ENCODE measurements at regions not wholly inside any gene's neighbourhood (a gene's known extent, or its start where the extent isn't known, plus 50 kb on each side); places are given as distances from the start of the nearest gene placed in this dataset.

DNA sequence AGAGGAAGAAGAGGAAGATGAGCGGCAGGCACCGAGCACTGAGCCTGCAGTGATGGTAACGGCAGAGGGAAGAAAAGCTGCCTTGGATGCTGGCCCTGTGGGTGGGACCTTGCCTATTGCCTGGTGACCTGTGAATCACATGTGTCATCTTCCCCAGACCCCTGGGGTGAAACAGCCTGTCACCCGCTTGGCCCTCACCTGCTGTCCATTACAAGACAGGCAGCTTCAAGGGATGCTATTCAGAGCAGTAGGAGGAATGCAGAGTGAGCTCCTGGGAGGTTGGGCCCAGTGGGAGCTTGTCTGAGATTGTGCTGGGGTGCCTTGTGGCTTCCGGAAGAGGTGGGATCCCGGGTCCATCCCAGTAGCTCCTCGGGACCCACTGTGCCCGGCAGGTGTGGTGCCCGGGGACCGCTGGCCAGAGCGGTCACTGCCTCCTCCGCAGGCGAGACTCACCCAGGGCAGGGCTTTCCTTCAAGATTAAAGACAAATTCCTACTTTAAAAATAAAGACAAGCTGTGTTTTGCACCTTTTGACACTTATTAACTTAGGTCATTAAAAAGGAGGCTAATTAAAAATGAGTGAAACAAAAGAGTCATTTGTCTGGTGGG, 440.2 kb upstream of the MKI67 start:
- ATAC-seq (no peak), DNase-seq (no peak)
- Mint-ChIP-seq H3K36me3 (ENCODE audit: insufficient read depth) (no peaks in the 10 kb centered on the region), H3K27me3 (ENCODE audit: low read depth) (peaks cover 4% of the 10 kb centered on the region), H3K9me3 (no peaks in the 10 kb centered on the region), H3K4me3 (no peak overlapping the region), H3K4me1 (ENCODE audit: low read depth) (no peaks in the 10 kb centered on the region)

- no peak overlapping the region for H3K4me3 Mint-ChIP-seq
These were observed 441.3 kb upstream of the MKI67 start for GRCh38 chr10:128567551-128567950.

GRCh38 chr10:128568041-128568440, 441.8 kb upstream of the MKI67 start:
- DNase-seq (no peak), ATAC-seq (no peak)
- Mint-ChIP-seq H3K4me1 (ENCODE audit: low read depth) (no peaks in the 10 kb centered on the region), H3K9me3 (no peaks in the 10 kb centered on the region), H3K36me3 (ENCODE audit: insufficient read depth) (no peaks in the 10 kb centered on the region), H3K27me3 (ENCODE audit: low read depth) (peaks cover 5% of the 10 kb centered on the region), H3K4me3 (no peak overlapping the region)

More at GRCh38 chr10:128567551-128567950, 441.3 kb upstream of the MKI67 start:
- H3K36me3 Mint-ChIP-seq (ENCODE audit: insufficient read depth): no peaks in the 10 kb centered on the region
- H3K4me1 Mint-ChIP-seq (ENCODE audit: low read depth): no peaks in the 10 kb centered on the region
- H3K27me3 Mint-ChIP-seq (ENCODE audit: low read depth): peaks cover 5% of the 10 kb centered on the region
- no peaks in the 10 kb centered on the region for H3K9me3 Mint-ChIP-seq
- no peak for ATAC-seq
- DNase-seq: no peak

GRCh38 chr10:128568491-128568890, 442.3 kb upstream of the MKI67 start:
- peaks cover 5% of the 10 kb centered on the region for H3K27me3 Mint-ChIP-seq (ENCODE audit: low read depth)
- no peaks in the 10 kb centered on the region for H3K9me3 Mint-ChIP-seq
- ATAC-seq (no peak), DNase-seq (no peak)
- H3K4me1 Mint-ChIP-seq (ENCODE audit: low read depth): no peaks in the 10 kb centered on the region
- H3K36me3 Mint-ChIP-seq (ENCODE audit: insufficient read depth): no peaks in the 10 kb centered on the region
- no peak overlapping the region for H3K4me3 Mint-ChIP-seq

DNA sequence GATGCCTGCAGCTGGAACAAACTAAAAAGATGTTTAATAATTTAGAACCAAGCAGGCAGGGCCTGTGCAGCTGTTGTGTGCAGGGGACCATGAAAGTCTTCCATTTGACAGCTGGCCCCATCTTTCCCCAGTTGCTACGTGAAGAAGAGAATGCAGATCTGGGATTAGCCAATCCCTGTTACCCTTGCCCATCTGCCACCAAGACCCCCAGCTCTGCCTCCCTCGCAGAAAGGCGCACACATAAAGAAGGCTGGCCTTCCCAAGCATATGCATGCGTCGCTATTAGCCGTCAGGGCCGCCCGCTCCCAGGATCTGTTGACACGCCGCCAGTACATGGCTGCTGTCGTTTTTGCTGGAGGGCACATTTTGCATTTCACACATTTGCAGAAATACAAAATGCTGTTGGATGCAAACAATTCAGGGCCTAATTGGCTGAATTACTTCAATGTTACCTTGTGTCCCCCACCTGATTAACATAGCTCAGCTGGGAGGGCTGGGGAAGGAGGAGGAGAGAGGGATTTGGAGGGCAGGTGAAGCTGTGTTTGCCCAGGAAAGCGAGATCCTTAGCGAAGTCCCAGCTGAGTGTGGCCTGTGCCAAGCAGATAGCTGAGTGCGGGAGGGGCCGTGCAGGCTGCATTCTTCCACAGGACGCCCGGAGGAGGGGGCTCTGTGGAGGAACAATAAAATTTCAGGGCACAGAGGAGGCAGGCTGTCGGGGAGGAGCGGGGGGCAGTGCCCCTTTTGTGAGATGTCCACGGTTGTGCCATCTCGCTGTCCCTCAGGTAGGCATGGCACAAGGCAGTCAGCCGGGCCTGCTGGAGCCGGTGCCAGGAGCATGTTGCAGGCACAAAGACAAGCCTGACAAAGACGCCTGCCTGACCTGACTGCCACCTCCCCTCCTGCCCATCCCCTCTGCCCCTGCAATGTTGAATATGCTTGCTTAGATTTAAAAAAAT, 443.0 kb upstream of the MKI67 start:
- DNase-seq (no peak), ATAC-seq (no peak)
- no peaks in the 10 kb centered on the region for H3K9me3 Mint-ChIP-seq
- H3K36me3 Mint-ChIP-seq (ENCODE audit: insufficient read depth): no peaks in the 10 kb centered on the region
- peaks cover 5% of the 10 kb centered on the region for H3K27me3 Mint-ChIP-seq (ENCODE audit: low read depth)
- H3K4me1 Mint-ChIP-seq (ENCODE audit: low read depth): no peaks in the 10 kb centered on the region
- no peak overlapping the region for H3K4me3 Mint-ChIP-seq

DNA sequence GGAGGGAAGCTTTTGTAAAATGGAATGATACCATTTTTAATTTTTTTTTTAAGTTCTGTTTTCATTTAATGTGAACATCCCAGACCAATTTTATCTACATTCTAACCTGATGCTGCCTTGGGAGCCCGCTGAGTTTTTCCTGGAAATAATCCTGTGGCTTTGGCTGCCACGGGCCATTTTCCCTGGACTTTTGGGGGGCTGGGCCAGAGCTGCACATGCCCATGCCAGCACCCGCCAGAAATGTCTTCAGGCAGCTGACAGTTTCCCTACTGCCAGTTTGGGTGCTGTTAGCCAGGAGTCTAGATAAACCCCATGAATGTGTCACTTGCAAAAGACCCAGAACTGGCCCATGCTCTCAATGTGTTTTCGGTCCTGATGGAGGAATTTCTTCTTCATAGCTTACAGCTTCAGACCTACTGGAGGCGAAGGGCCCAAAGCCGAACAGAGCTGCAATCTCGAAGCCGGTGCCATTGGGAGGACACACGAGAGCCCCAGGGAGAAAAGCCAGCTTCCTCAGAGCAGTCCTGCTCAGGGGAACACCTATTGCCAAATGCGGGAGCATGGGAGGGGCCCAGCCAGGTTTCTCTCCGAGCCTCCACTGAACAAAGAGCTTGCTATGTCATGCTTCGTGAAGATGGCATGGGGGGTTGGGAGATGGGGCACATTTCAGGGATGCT, 444.2 kb upstream of the MKI67 start:
- H3K4me3 Mint-ChIP-seq: no peak overlapping the region
- ATAC-seq (no peak), DNase-seq (no peak)
- peaks cover 5% of the 10 kb centered on the region for H3K27me3 Mint-ChIP-seq (ENCODE audit: low read depth)
- H3K36me3 Mint-ChIP-seq (ENCODE audit: insufficient read depth): no peaks in the 10 kb centered on the region
- no peaks in the 10 kb centered on the region for H3K9me3 Mint-ChIP-seq
- no peaks in the 10 kb centered on the region for H3K4me1 Mint-ChIP-seq (ENCODE audit: low read depth)

- no peak overlapping the region for H3K4me3 Mint-ChIP-seq
- H3K4me1 Mint-ChIP-seq (ENCODE audit: low read depth): no peaks in the 10 kb centered on the region
- no peaks in the 10 kb centered on the region for H3K9me3 Mint-ChIP-seq
- H3K36me3 Mint-ChIP-seq (ENCODE audit: insufficient read depth): no peaks in the 10 kb centered on the region
- H3K27me3 Mint-ChIP-seq (ENCODE audit: low read depth): peaks cover 5% of the 10 kb centered on the region
- DNase-seq (no peak), ATAC-seq (no peak)
These were observed 444.8 kb upstream of the MKI67 start for GRCh38 chr10:128571071-128571470.

GRCh38 chr10:128571745-128572144, 445.5 kb upstream of the MKI67 start:
- Mint-ChIP-seq H3K4me3 (no peak overlapping the region), H3K27me3 (ENCODE audit: low read depth) (peaks cover 5% of the 10 kb centered on the region), H3K36me3 (ENCODE audit: insufficient read depth) (no peaks in the 10 kb centered on the region), H3K4me1 (ENCODE audit: low read depth) (no peaks in the 10 kb centered on the region), H3K9me3 (no peaks in the 10 kb centered on the region)
- no peak for ATAC-seq
- DNase-seq: no peak

DNA sequence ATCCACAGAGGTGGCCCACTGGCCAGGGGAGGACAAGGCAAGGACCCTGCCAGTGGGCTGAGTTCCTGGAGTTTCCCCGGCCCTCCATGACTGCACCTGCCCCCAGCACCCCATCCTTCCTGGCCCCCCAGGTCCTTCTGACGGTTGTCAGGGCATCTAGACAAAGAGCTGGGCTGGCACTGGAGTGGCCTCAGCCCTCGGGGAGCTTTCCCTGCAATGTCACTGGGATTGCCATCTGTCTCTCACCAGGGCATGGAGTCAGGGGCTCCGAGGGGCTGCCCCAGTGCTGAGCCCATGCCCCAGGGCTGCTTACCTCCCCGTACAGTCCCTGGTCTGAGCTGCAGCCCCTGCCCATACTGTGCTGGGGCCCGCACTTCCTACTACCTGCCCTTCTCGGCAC, 446.5 kb upstream of the MKI67 start:
- no peaks in the 10 kb centered on the region for H3K4me1 Mint-ChIP-seq (ENCODE audit: low read depth)
- H3K9me3 Mint-ChIP-seq: no peaks in the 10 kb centered on the region
- peaks cover 2% of the 10 kb centered on the region for H3K27me3 Mint-ChIP-seq (ENCODE audit: low read depth)
- no peak overlapping the region for H3K4me3 Mint-ChIP-seq
- DNase-seq (no peak), ATAC-seq (no peak)
- no peaks in the 10 kb centered on the region for H3K36me3 Mint-ChIP-seq (ENCODE audit: insufficient read depth)

GRCh38 chr10:128573281-128573845, 447.1 kb upstream of the MKI67 start:
- ATAC-seq (no peak), DNase-seq (no peak)
- Mint-ChIP-seq H3K9me3 (no peaks in the 10 kb centered on the region), H3K4me3 (no peak overlapping the region), H3K36me3 (ENCODE audit: insufficient read depth) (no peaks in the 10 kb centered on the region), H3K27me3 (ENCODE audit: low read depth) (peaks cover 3% of the 10 kb centered on the region), H3K4me1 (ENCODE audit: low read depth) (no peaks in the 10 kb centered on the region)

DNA sequence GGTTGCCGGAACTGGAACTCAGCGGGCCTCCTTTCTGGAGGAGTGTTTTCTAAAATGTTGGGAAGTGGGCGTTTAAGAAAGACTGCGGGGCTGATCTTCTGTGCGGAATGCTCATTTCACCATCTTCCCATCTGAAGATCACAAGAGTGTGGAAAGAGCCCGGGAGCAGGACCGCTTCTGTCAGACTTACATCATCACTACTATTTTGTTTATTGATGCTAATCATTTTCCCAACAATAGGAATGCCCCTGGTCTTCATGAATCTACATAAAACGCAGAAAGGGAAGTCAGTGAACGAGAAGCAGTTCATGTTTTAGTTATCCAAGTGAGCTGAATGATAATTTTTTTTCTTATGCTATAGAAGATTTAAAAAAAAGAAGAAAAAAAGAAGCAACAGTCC, 447.8 kb upstream of the MKI67 start:
- no peaks in the 10 kb centered on the region for H3K4me1 Mint-ChIP-seq (ENCODE audit: low read depth)
- DNase-seq (no peak), ATAC-seq (no peak)
- no peaks in the 10 kb centered on the region for H3K9me3 Mint-ChIP-seq
- no peak overlapping the region for H3K4me3 Mint-ChIP-seq
- H3K27me3 Mint-ChIP-seq (ENCODE audit: low read depth): peaks cover 4% of the 10 kb centered on the region
- no peaks in the 10 kb centered on the region for H3K36me3 Mint-ChIP-seq (ENCODE audit: insufficient read depth)

- H3K9me3 Mint-ChIP-seq: no peaks in the 10 kb centered on the region
- H3K27me3 Mint-ChIP-seq (ENCODE audit: low read depth): peaks cover 4% of the 10 kb centered on the region
- H3K4me3 Mint-ChIP-seq: no peak overlapping the region
- no peak for ATAC-seq
- no peaks in the 10 kb centered on the region for H3K4me1 Mint-ChIP-seq (ENCODE audit: low read depth)
- no peaks in the 10 kb centered on the region for H3K36me3 Mint-ChIP-seq (ENCODE audit: insufficient read depth)
- DNase-seq: no peak
These were observed 448.5 kb upstream of the MKI67 start for GRCh38 chr10:128574581-128575210.

GRCh38 chr10:128575761-128576160, 449.5 kb upstream of the MKI67 start:
- no peaks in the 10 kb centered on the region for H3K4me1 Mint-ChIP-seq (ENCODE audit: low read depth)
- no peaks in the 10 kb centered on the region for H3K36me3 Mint-ChIP-seq (ENCODE audit: insufficient read depth)
- H3K4me3 Mint-ChIP-seq: no peak overlapping the region
- DNase-seq: no peak
- H3K9me3 Mint-ChIP-seq: no peaks in the 10 kb centered on the region
- no peak for ATAC-seq
- peaks cover 6% of the 10 kb centered on the region for H3K27me3 Mint-ChIP-seq (ENCODE audit: low read depth)

DNA sequence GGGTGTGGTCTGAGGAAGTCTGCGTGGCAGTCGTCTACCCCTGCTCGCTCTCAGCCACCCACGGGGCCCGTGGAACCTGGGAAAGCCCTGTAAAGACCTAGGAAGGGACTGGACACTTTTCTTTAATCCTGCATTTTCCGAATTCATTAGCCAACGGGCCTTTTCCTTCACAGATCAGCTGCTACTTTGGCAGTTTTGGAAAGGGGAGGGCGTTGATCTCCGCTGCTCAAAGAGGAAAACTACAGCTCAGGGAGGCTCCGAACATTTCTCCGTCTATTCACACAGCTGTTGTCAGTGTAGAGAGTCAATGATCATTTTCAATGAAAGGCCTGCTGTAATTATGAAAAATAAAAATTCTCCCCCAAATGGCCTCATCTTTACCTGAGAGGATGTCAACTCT, 450.1 kb upstream of the MKI67 start:
- Mint-ChIP-seq H3K36me3 (ENCODE audit: insufficient read depth) (no peaks in the 10 kb centered on the region), H3K4me3 (no peak overlapping the region), H3K4me1 (ENCODE audit: low read depth) (no peaks in the 10 kb centered on the region), H3K27me3 (ENCODE audit: low read depth) (peaks cover 6% of the 10 kb centered on the region), H3K9me3 (no peaks in the 10 kb centered on the region)
- DNase-seq: no peak
- ATAC-seq: no peak
